Common myeloid progenitor, CD34-positive (primary cell): ENCODE measurements at regions not wholly inside any gene's neighbourhood (a gene's known extent, or its start where the extent isn't known, plus 50 kb on each side); places are given as distances from the start of the nearest gene placed in this dataset.

Source experiments
- CTCF ChIA-PET: fragments of 350-600 bp; sonication (Branson Sonifier 250); formaldehyde crosslinking; loops from one replicate; lab custom pipeline; 2021; ENCODE audit warnings: antibody characterized with exemption; lab: Charles Lee
- POLR2A ChIA-PET: fragments of 350-600 bp; sonication (Branson Sonifier 250); formaldehyde crosslinking; loops from one replicate; lab custom pipeline; 2021; ENCODE audit warnings: antibody characterized with exemption; lab: Charles Lee
- DNase-seq, 3 donors: peaks; one replicate each; pipeline versions ENCODE4 v3.0.0 to v3.0.0-alpha.2; 2013
- H3K27ac ChIP-seq, 2 experiments: 1 replicate in 1 of 2; 2 replicates in 1 of 2; pipeline ENCODE4 v1.7.0; 2013; ENCODE audit warnings: inconsistent platforms in 2 of 2, low read length in 2 of 2, mild to moderate bottlenecking in 2 of 2, low read depth in 1 of 2, moderate library complexity in 1 of 2; ENCODE audit not compliant: severe bottlenecking in 2 of 2, insufficient read depth in 1 of 2, poor library complexity in 1 of 2
- H3K27me3 ChIP-seq, 5 experiments: replicated peaks in 2 of 5; 1 replicate in 3 of 5; 2 replicates in 2 of 5; pipeline versions ENCODE4 v1.6.1 to v1.7.0; 2013; ENCODE audit warnings: low read length in 4 of 5, mild to moderate bottlenecking in 2 of 5, moderate library complexity in 2 of 5, inconsistent platforms in 1 of 5; ENCODE audit not compliant: insufficient read depth in 5 of 5, control insufficient read depth in 4 of 5
- H3K36me3 ChIP-seq, 4 experiments: 1 replicate in 2 of 4; 2 replicates in 2 of 4; pipeline versions ENCODE4 v1.6.1 to v1.7.0; 2013; ENCODE audit warnings: low read length in 3 of 4, control low read depth in 1 of 4, mild to moderate bottlenecking in 1 of 4; ENCODE audit not compliant: control insufficient read depth in 4 of 4, insufficient read depth in 4 of 4
- H3K4me1 ChIP-seq, 4 experiments: 1 replicate in 3 of 4; 2 replicates in 1 of 4; pipeline versions ENCODE4 v1.6.1 to v1.7.1; 2013; ENCODE audit warnings: low read length in 3 of 4, mild to moderate bottlenecking in 3 of 4, control low read depth in 1 of 4, inconsistent platforms in 1 of 4, moderate library complexity in 1 of 4; ENCODE audit not compliant: control insufficient read depth in 4 of 4, insufficient read depth in 4 of 4; ENCODE audit errors: control extremely low read depth in 1 of 4
- H3K4me3 ChIP-seq, 7 experiments: 1 replicate in 4 of 7; 2 replicates in 3 of 7; pipeline versions ENCODE4 v1.5.1 to v1.7.0; 2013; ENCODE audit warnings: mild to moderate bottlenecking in 7 of 7, low read length in 6 of 7, moderate library complexity in 6 of 7, inconsistent platforms in 2 of 7, low read depth in 2 of 7, control low read depth in 1 of 7; ENCODE audit not compliant: insufficient read depth in 4 of 7, control insufficient read depth in 1 of 7; ENCODE audit errors: extremely low read depth in 1 of 7
- H3K9me3 ChIP-seq, 5 experiments: 1 replicate in 4 of 5; 2 replicates in 1 of 5; pipeline versions ENCODE4 v1.6.1 to v1.7.1; 2013; ENCODE audit warnings: low read length in 4 of 5, mild to moderate bottlenecking in 2 of 5, inconsistent platforms in 1 of 5, low read depth in 1 of 5, moderate library complexity in 1 of 5; ENCODE audit not compliant: control insufficient read depth in 4 of 5, insufficient read depth in 2 of 5; ENCODE audit errors: control extremely low read depth in 1 of 5
- WGBS: methylation state at CpG from one replicate; pipeline ENCODE4 v1.1.5; 2013; ENCODE audit not compliant: insufficient coverage; 5-methylcytosine and 5-hydroxymethylcytosine counted together

- H3K27me3 ChIP-seq: peaks cover 0 to 2% (median 0%) of the 10 kb centered on the region in 5 experiments
- DNase-seq: peak in 1 of 3 donors; percentile 8
- H3K4me3 ChIP-seq: no peak overlapping the region
- no peak overlapping the region for H3K27ac ChIP-seq
- ChIA-PET CTCF (no interaction called here), POLR2A (no interaction called here)
- no peaks in the 10 kb centered on the region for H3K9me3 ChIP-seq
- H3K36me3 ChIP-seq: no peaks in the 10 kb centered on the region
- 84% methylated on average over 5 of the region's 5 CpGs for WGBS
- no peaks in the 10 kb centered on the region for H3K4me1 ChIP-seq
Observed at GRCh38 chr4:24044610-24045589, 155.1 kb upstream of the PPARGC1A start.

GRCh38 chr4:24042094-24042493 lies 152.2 kb upstream of the PPARGC1A start:
- no peak for DNase-seq
- H3K4me3 ChIP-seq: no peak overlapping the region
- ChIA-PET POLR2A (no interaction called here), CTCF (no interaction called here)
- H3K27ac ChIP-seq: no peak overlapping the region
- no peaks in the 10 kb centered on the region for H3K9me3 ChIP-seq
- H3K36me3 ChIP-seq: no peaks in the 10 kb centered on the region
- H3K27me3 ChIP-seq: peaks cover 0 to 2% (median 0%) of the 10 kb centered on the region in 5 experiments
- H3K4me1 ChIP-seq: no peaks in the 10 kb centered on the region
- no CpG with 5 or more reads among the region's 1 CpG for WGBS

GRCh38 chr4:24040811-24041210 lies 151.0 kb upstream of the PPARGC1A start:
- POLR2A ChIA-PET: no interaction called here
- Histone ChIP-seq H3K27me3 (peaks cover 0 to 2% (median 0%) of the 10 kb centered on the region in 5 experiments), H3K27ac (no peak overlapping the region), H3K4me1 (no peaks in the 10 kb centered on the region), H3K4me3 (no peak overlapping the region), H3K9me3 (no peaks in the 10 kb centered on the region), H3K36me3 (no peaks in the 10 kb centered on the region)
- WGBS: 92% methylated on average over 2 of the region's 3 CpGs
- DNase-seq: no peak
- CTCF ChIA-PET: interaction anchor here (1.4 kb wide), 1 partner anchor 9 kb away, joined by 4 read pairs; no protein-coding TSS in a partner anchor

GRCh38 chr4:24033626-24034025 lies 143.8 kb upstream of the PPARGC1A start:
- Histone ChIP-seq H3K27ac (no peak overlapping the region), H3K9me3 (no peaks in the 10 kb centered on the region), H3K36me3 (no peaks in the 10 kb centered on the region), H3K4me1 (no peaks in the 10 kb centered on the region), H3K4me3 (no peak overlapping the region), H3K27me3 (no peaks in the 10 kb centered on the region)
- WGBS: 100% methylated on average over 4 of the region's 5 CpGs
- POLR2A ChIA-PET: no interaction called here
- no peak for DNase-seq
- CTCF ChIA-PET: no interaction called here

- Histone ChIP-seq H3K9me3 (no peaks in the 10 kb centered on the region), H3K36me3 (no peaks in the 10 kb centered on the region), H3K4me3 (no peak overlapping the region), H3K4me1 (no peaks in the 10 kb centered on the region), H3K27me3 (no peaks in the 10 kb centered on the region), H3K27ac (no peak overlapping the region)
- peak in 2 of 3 donors; percentile 2 to 4 for DNase-seq
- CTCF ChIA-PET: interaction anchor here (0.8 to 1.5 kb wide), 3 partner anchors 8 to 32 kb away, joined by 3 to 4 read pairs (median 3); no protein-coding TSS in a partner anchor
- no CpG with 5 or more reads among the region's 2 CpGs for WGBS
- POLR2A ChIA-PET: no interaction called here
Observed at GRCh38 chr4:24032371-24032989, 142.6 kb upstream of the PPARGC1A start.

GRCh38 chr4:24026596-24026995 lies 136.7 kb upstream of the PPARGC1A start:
- CTCF ChIA-PET: interaction anchor here (0.7 kb wide), 1 partner anchor 375 kb away, joined by 3 read pairs; no protein-coding TSS in a partner anchor
- POLR2A ChIA-PET: no interaction called here
- H3K27ac ChIP-seq: no peak overlapping the region
- H3K9me3 ChIP-seq: no peaks in the 10 kb centered on the region
- WGBS: no CpG with 5 or more reads among the region's 4 CpGs
- H3K27me3 ChIP-seq: peaks cover 0 to 2% (median 0%) of the 10 kb centered on the region in 5 experiments
- DNase-seq: no peak
- no peaks in the 10 kb centered on the region for H3K4me1 ChIP-seq
- no peak overlapping the region for H3K4me3 ChIP-seq
- no peaks in the 10 kb centered on the region for H3K36me3 ChIP-seq

GRCh38 chr4:24024605-24025004 lies 134.8 kb upstream of the PPARGC1A start:
- ChIA-PET POLR2A (no interaction called here), CTCF (no interaction called here)
- no peaks in the 10 kb centered on the region for H3K4me1 ChIP-seq
- no peaks in the 10 kb centered on the region for H3K36me3 ChIP-seq
- H3K27ac ChIP-seq: no peak overlapping the region
- H3K4me3 ChIP-seq: no peak overlapping the region
- H3K27me3 ChIP-seq: peaks cover 0 to 2% (median 0%) of the 10 kb centered on the region in 5 experiments
- 83% methylated on average over 1 of the region's 4 CpGs for WGBS
- H3K9me3 ChIP-seq: no peaks in the 10 kb centered on the region
- DNase-seq: no peak
